Smooth muscle cell (in vitro differentiated cells): ENCODE measurements at regions not wholly inside any gene's neighbourhood (a gene's known extent, or its start where the extent isn't known, plus 50 kb on each side); places are given as distances from the start of the nearest gene placed in this dataset.
"Not testable (repeated sequence)": the region's sequence is repeated elsewhere in the genome, so short reads cannot be mapped to it uniquely, and the experiment has no call there.

Experiments used
- DNase-seq: peaks from one replicate; lab custom pipeline; 2025; ENCODE audit not compliant: unreplicated experiment; lab: John Stamatoyannopoulos, UW
- H2AFZ ChIP-seq: fragments of 200-600 bp; sonication (generic); 2 replicates; pipeline ENCODE4 v1.6.0; 2016; ENCODE audit warnings: antibody characterized with exemption, low read depth, mild to moderate bottlenecking
- H3F3A ChIP-seq: fragments of 200-600 bp; sonication (generic); 2 replicates; pipeline ENCODE4 v1.6.0; 2017; ENCODE audit warnings: antibody characterized with exemption, low read depth
- H3K27ac ChIP-seq: fragments of 200-600 bp; sonication (generic); 2 replicates; pipeline ENCODE4 v1.5.1; 2016; ENCODE audit warnings: low read depth, mild to moderate bottlenecking
- H3K27me3 ChIP-seq: fragments of 200-600 bp; sonication (generic); 2 replicates; pipeline ENCODE4 v1.6.1; 2016; ENCODE audit warnings: low read depth, mild to moderate bottlenecking
- H3K36me3 ChIP-seq: fragments of 200-600 bp; sonication (generic); 2 replicates; pipeline ENCODE4 v1.5.1; 2016; ENCODE audit warnings: low read depth
- H3K4me1 ChIP-seq: fragments of 200-600 bp; sonication (generic); 2 replicates; pipeline ENCODE4 v1.5.1; 2016; ENCODE audit warnings: low read depth
- H3K4me2 ChIP-seq: fragments of 200-600 bp; sonication (generic); 2 replicates; pipeline ENCODE4 v1.6.0; 2016; ENCODE audit warnings: mild to moderate bottlenecking
- H3K4me3 ChIP-seq: fragments of 200-600 bp; sonication (generic); 2 replicates; pipeline ENCODE4 v1.5.1; 2016; ENCODE audit warnings: mild to moderate bottlenecking
- H3K79me2 ChIP-seq: fragments of 200-600 bp; sonication (generic); 2 replicates; pipeline ENCODE4 v1.6.0; 2016; ENCODE audit warnings: low read depth, mild to moderate bottlenecking
- H3K9ac ChIP-seq: fragments of 200-600 bp; sonication (generic); 2 replicates; pipeline ENCODE4 v1.6.0; 2016; ENCODE audit warnings: low read depth
- H3K9me3 ChIP-seq: fragments of 200-600 bp; sonication (generic); replicated peaks from 2 replicates; pipeline ENCODE4 v1.5.1; 2016; ENCODE audit warnings: low read depth
- H4K20me1 ChIP-seq: fragments of 200-600 bp; sonication (generic); 2 replicates; pipeline ENCODE4 v1.6.0; 2016; ENCODE audit warnings: low read depth
- WGBS: methylation state at CpG from one replicate; pipeline ENCODE4 v1.1.7; 2016; ENCODE audit warnings: low lambda C conversion rate; 5-methylcytosine and 5-hydroxymethylcytosine counted together
- TF ChIP-seq, protein P1 (sequence below): fragments of 200-600 bp; sonication (generic); IDR thresholded peaks from 2 replicates; pipeline ENCODE4 v1.5.1; 2017; ENCODE audit warnings: borderline replicate concordance, mild to moderate bottlenecking, antibody characterized with exemption; ENCODE audit not compliant: insufficient read depth, poor library complexity, severe bottlenecking

DNA sequence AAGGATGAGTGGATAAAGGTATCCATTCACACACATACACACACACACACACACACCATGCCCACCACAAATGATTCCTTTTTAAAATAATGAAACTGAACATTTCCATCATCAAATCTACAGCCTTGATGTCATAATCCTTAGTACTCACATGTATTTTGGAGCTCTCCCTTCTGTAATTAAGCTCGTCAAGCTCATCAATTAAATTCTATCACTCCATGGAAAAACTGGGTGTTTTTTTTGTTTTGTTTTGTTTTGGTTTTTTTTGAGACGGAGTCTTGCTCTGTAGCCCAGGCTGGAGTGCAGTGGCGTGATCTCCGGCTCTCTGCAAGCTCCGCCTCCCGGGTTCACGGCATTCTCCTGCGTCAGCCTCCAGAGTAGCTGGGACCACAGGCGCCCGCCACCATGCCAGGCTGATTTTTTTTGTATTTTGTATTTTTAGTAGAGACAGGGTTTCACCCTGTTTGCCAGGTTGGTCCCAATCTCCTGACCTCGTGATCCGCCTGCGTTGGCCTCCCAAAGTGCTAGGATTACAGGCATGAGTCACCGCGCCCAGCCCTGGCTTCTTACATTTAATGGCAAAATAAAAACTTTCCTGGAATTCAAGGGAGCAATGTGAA, 78.6 kb upstream of the RGPD4 start:
- Histone ChIP-seq H3K79me2 (no peaks in the 10 kb centered on the region), H3K4me3 (no peak overlapping the region), H3K27ac (no peak overlapping the region), H3K9ac (no peak overlapping the region), H3K27me3 (no peaks in the 10 kb centered on the region), H3K4me1 (no peaks in the 10 kb centered on the region), H3K36me3 (no peaks in the 10 kb centered on the region), H4K20me1 (no peaks in the 10 kb centered on the region), H3K9me3 (no peaks in the 10 kb centered on the region), H2AFZ (no peak overlapping the region), H3F3A (no peaks in the 10 kb centered on the region), H3K4me2 (no peak overlapping the region)
- TF ChIP-seq, protein P1, sequence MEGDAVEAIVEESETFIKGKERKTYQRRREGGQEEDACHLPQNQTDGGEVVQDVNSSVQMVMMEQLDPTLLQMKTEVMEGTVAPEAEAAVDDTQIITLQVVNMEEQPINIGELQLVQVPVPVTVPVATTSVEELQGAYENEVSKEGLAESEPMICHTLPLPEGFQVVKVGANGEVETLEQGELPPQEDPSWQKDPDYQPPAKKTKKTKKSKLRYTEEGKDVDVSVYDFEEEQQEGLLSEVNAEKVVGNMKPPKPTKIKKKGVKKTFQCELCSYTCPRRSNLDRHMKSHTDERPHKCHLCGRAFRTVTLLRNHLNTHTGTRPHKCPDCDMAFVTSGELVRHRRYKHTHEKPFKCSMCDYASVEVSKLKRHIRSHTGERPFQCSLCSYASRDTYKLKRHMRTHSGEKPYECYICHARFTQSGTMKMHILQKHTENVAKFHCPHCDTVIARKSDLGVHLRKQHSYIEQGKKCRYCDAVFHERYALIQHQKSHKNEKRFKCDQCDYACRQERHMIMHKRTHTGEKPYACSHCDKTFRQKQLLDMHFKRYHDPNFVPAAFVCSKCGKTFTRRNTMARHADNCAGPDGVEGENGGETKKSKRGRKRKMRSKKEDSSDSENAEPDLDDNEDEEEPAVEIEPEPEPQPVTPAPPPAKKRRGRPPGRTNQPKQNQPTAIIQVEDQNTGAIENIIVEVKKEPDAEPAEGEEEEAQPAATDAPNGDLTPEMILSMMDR = no peak
- no peak for DNase-seq
- WGBS = 88% methylated on average over 15 of the region's 15 CpGs

DNA sequence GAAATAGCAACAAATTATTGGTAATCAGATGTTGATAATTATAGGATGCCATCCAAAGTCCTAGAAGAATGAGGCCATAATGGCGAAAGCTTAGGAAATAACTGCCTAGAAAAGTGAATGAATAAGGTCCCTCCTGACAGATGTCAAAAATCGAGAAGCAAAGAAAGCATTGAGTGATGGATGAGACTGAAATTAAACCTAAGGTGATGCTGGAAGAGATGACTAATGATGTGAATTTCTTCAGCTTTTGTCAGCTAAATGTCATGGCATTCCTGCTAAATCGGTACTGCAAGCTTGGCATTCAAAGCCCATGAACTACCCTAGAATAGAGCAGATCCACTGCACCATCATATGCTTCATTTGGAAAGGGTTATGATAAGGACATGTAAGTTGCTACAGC, 74.8 kb upstream of the RGPD4 start:
- H3K36me3 ChIP-seq = no peaks in the 10 kb centered on the region
- no peaks in the 10 kb centered on the region for H3K27me3 ChIP-seq
- H3K27ac ChIP-seq = no peak overlapping the region
- no peak overlapping the region for H3K9ac ChIP-seq
- TF ChIP-seq, protein P1 = no peak
- 87% methylated on average over 3 of the region's 3 CpGs for WGBS
- no peak overlapping the region for H3K4me3 ChIP-seq
- H3F3A ChIP-seq = no peaks in the 10 kb centered on the region
- H3K9me3 ChIP-seq = no peaks in the 10 kb centered on the region
- DNase-seq = no peak
- H4K20me1 ChIP-seq = no peaks in the 10 kb centered on the region
- no peak overlapping the region for H3K4me2 ChIP-seq
- no peak overlapping the region for H2AFZ ChIP-seq
- no peaks in the 10 kb centered on the region for H3K79me2 ChIP-seq
- H3K4me1 ChIP-seq = no peaks in the 10 kb centered on the region

DNA sequence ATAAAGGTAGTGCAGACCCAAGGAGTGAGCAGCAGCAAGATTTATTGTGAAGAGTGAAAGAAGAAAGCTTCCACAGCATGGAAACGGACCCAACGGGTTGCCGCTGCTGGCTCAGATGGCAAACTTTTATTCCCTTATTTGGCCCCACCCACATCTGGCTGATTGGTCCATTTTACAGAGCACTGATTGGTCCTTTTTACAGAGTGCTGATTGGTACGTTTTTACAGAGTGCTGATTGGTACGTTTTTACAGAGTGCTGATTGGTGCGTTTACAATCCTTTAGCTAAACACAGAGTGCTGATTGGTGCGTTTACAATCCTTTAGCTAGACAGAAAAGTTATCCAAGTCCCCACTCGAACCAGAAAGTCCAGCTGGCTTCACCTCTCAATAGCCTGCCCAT, 72.9 kb upstream of the RGPD4 start:
- H3K27me3 ChIP-seq, H3K9me3 ChIP-seq, H3K4me3 ChIP-seq, H3K79me2 ChIP-seq, H4K20me1 ChIP-seq, DNase-seq, H3K4me1 ChIP-seq, H3F3A ChIP-seq, H2AFZ ChIP-seq, H3K36me3 ChIP-seq, H3K27ac ChIP-seq, H3K4me2 ChIP-seq, H3K9ac ChIP-seq: not testable (repeated sequence)
- WGBS = 82% methylated on average over 8 of the region's 8 CpGs

DNA sequence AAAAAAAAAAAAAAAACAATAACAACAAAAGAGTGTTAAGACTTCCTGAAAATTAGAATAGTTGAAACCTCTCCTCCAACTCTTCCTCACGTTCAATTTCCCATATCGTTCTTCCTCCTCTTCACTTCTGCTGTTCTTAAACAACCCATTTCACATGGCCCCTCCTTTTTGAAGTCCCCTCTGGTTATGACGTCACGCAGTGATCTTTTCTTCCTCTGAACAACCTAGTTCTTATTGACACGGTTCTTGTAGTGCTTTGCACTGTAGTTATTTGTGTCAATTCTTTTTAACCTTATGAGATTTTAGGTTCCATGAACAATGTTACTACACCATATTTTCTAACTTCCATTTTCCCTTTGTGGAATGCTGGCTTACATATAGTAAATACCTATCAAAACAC, 69.5 kb upstream of the RGPD4 start:
- DNase-seq = no peak
- Histone ChIP-seq H3K9me3 (no peaks in the 10 kb centered on the region), H3K4me2 (no peak overlapping the region), H3K27ac (no peak overlapping the region), H3K27me3 (no peaks in the 10 kb centered on the region), H3K9ac (no peak overlapping the region), H2AFZ (no peak overlapping the region), H3K79me2 (no peaks in the 10 kb centered on the region), H4K20me1 (no peaks in the 10 kb centered on the region), H3K4me1 (no peaks in the 10 kb centered on the region), H3K4me3 (no peak overlapping the region), H3K36me3 (no peaks in the 10 kb centered on the region), H3F3A (no peaks in the 10 kb centered on the region)
- 85% methylated on average over 5 of the region's 5 CpGs for WGBS
- TF ChIP-seq, protein P1 = no peak
